Motor neuron (in vitro differentiated cells): ENCODE measurements at regions not wholly inside any gene's neighbourhood (a gene's known extent, or its start where the extent isn't known, plus 50 kb on each side); places are given as distances from the start of the nearest gene placed in this dataset.
"Not testable (repeated sequence)": the region's sequence is repeated elsewhere in the genome, so short reads cannot be mapped to it uniquely, and the experiment has no call there.

Experiments used
- ATAC-seq, 8 experiments: fragments of 200-7000 bp; cut with Tn5 transposase; replicated peaks in 6 of 8; 2 replicates each; pipeline ENCODE4 v1.8.0; 2021; ENCODE audit warnings: mild to moderate bottlenecking in 8 of 8, moderate library complexity in 8 of 8
- H3K27ac ChIP-seq, 2 donors: fragments of 250-450 bp; sonication (Bioruptor Pico); 2 replicates each; pipeline ENCODE4 v1.9.0; 2021; ENCODE audit warnings: antibody characterized with exemption in 2 of 2, mild to moderate bottlenecking in 2 of 2, moderate library complexity in 1 of 2
- H3K4me1 ChIP-seq, 2 donors: fragments of 250-450 bp; sonication (Bioruptor Pico); replicated peaks in 1 of 2; 2 replicates each; pipeline ENCODE4 v1.6.1; 2021; ENCODE audit warnings: antibody characterized with exemption in 2 of 2, mild to moderate bottlenecking in 2 of 2, moderate library complexity in 1 of 2
- H3K4me3 ChIP-seq, 5 donors: fragments of 250-450 bp; sonication (Bioruptor Pico); 2 replicates each; pipeline ENCODE4 v1.9.0; 2021; ENCODE audit warnings: antibody characterized with exemption in 5 of 5, mild to moderate bottlenecking in 5 of 5, moderate library complexity in 4 of 5
- WGBS, 10 experiments: fragments of 450-650 bp; shearing (Covaris generic); methylation state at CpG; one replicate each; pipeline ENCODE4 v1.0.0; 2022; 5-methylcytosine and 5-hydroxymethylcytosine counted together
- in situ Hi-C, 9 experiments: fragments of 400-800 bp; cut with MboI; loops; one replicate each; pipeline ENCODE4 v1.15.0; 2021; ENCODE audit warnings: low sequenced_read_pairs in 9 of 9, low pct_unique_long_range_greater_than_20kb in 2 of 9; ENCODE audit not compliant: unreplicated experiment in 9 of 9

GRCh38 chr4:186953599-186954260, 230.1 kb upstream of the FAT1 start:
- no peak for ATAC-seq
- H3K4me3 ChIP-seq: no peak overlapping the region
- no peak overlapping the region for H3K27ac ChIP-seq
- in situ Hi-C loops: no loop called here
- H3K4me1 ChIP-seq: peaks cover 1% of the 10 kb centered on the region in 2 donors
- WGBS, 10 experiments: 32 to 100% (median 85%) methylated on average over 1 to 10 of the region's 13 CpGs

GRCh38 chr4:186954509-186954908, 230.9 kb upstream of the FAT1 start:
- Histone ChIP-seq H3K27ac (no peak overlapping the region), H3K4me3 (no peak overlapping the region), H3K4me1 (no peaks in the 10 kb centered on the region)
- in situ Hi-C loops: no loop called here
- ATAC-seq: no peak
- WGBS, 10 experiments: 13 to 100% (median 85%) methylated on average over 1 to 5 of the region's 5 CpGs; no CpG with 5 or more reads in 2 of the 10 experiments

GRCh38 chr4:186954956-186955355, 231.3 kb upstream of the FAT1 start:
- WGBS, 10 experiments: 0 to 95% (median 85%) methylated on average over 2 to 6 of the region's 7 CpGs; no CpG with 5 or more reads in 2 of the 10 experiments
- H3K27ac ChIP-seq: no peak overlapping the region
- H3K4me1 ChIP-seq: no peaks in the 10 kb centered on the region
- in situ Hi-C loops: no loop called here
- no peak overlapping the region for H3K4me3 ChIP-seq
- ATAC-seq: no peak

GRCh38 chr4:186957952-186958555, 234.4 kb upstream of the FAT1 start:
- Histone ChIP-seq H3K4me3 (no peak overlapping the region), H3K4me1 (no peaks in the 10 kb centered on the region), H3K27ac (no peak overlapping the region)
- in situ Hi-C loops: no loop called here
- no peak for ATAC-seq
- WGBS, 10 experiments: 14 to 100% (median 86%) methylated on average over 1 to 3 of the region's 3 CpGs

GRCh38 chr4:186958726-186959350, 235.2 kb upstream of the FAT1 start:
- in situ Hi-C loops: no loop called here
- Histone ChIP-seq H3K4me1 (no peaks in the 10 kb centered on the region), H3K27ac (no peak overlapping the region), H3K4me3 (no peak overlapping the region)
- WGBS, 10 experiments: 10 to 100% (median 65%) methylated on average over 1 to 4 of the region's 9 CpGs; no CpG with 5 or more reads in 1 of the 10 experiments
- no peak for ATAC-seq

GRCh38 chr4:186979961-186980745, 256.5 kb upstream of the FAT1 start:
- in situ Hi-C loops: no loop called here
- no peak for ATAC-seq
- Histone ChIP-seq H3K27ac (no peak overlapping the region), H3K4me1 (no peaks in the 10 kb centered on the region), H3K4me3 (no peak overlapping the region)
- WGBS, 10 experiments: 51 to 86% (median 70%) methylated on average over 6 to 12 of the region's 12 CpGs

GRCh38 chr4:186981161-186981560, 257.5 kb upstream of the FAT1 start:
- WGBS, 10 experiments: 0 to 100% (median 68%) methylated on average over 1 to 2 of the region's 2 CpGs; no CpG with 5 or more reads in 1 of the 10 experiments
- no peak overlapping the region for H3K27ac ChIP-seq
- in situ Hi-C loops: no loop called here
- ATAC-seq: no peak
- H3K4me1 ChIP-seq: no peaks in the 10 kb centered on the region
- no peak overlapping the region for H3K4me3 ChIP-seq

GRCh38 chr4:186982160-186982559, 258.5 kb upstream of the FAT1 start:
- Histone ChIP-seq H3K4me3 (no peak overlapping the region), H3K27ac (no peak overlapping the region), H3K4me1 (no peaks in the 10 kb centered on the region)
- in situ Hi-C loops: no loop called here
- ATAC-seq: no peak
- WGBS, 10 experiments: 37 to 100% (median 94%) methylated on average over 4 to 7 of the region's 7 CpGs; no CpG with 5 or more reads in 1 of the 10 experiments

- 8 to 100% (median 40%) methylated on average over 1 to 7 of the region's 7 CpGs; no CpG with 5 or more reads in 1 of the 10 experiments for WGBS, 10 experiments
- Histone ChIP-seq H3K4me1 (no peaks in the 10 kb centered on the region), H3K27ac (no peak overlapping the region), H3K4me3 (no peak overlapping the region)
- peak; percentile 47 to 96 (median 69) for ATAC-seq
- in situ Hi-C loops: no loop called here
These were observed 260.5 kb upstream of the FAT1 start for GRCh38 chr4:186984105-186984644.

GRCh38 chr4:186999686-187000085, 276.0 kb upstream of the FAT1 start:
- peaks cover 0 to 3% of the 10 kb centered on the region in 2 donors for H3K4me1 ChIP-seq
- no peak overlapping the region for H3K27ac ChIP-seq
- in situ Hi-C loops: no loop called here
- H3K4me3 ChIP-seq: no peak overlapping the region
- ATAC-seq: no peak
- WGBS, 10 experiments: 0 to 83% (median 58%) methylated on average over 1 to 3 of the region's 3 CpGs

- WGBS, 10 experiments: 0 to 100% (median 88%) methylated on average over 1 to 2 of the region's 2 CpGs
- in situ Hi-C loops: no loop called here
- no peak overlapping the region for H3K27ac ChIP-seq
- no peak for ATAC-seq
- H3K4me3 ChIP-seq: no peak overlapping the region
- peaks cover 0 to 5% of the 10 kb centered on the region in 2 donors for H3K4me1 ChIP-seq
These were observed 276.6 kb upstream of the FAT1 start for GRCh38 chr4:187000281-187000680.

GRCh38 chr4:187002133-187002532, 278.5 kb upstream of the FAT1 start:
- WGBS, 10 experiments: 56 to 100% (median 95%) methylated on average over 1 to 6 of the region's 6 CpGs; no CpG with 5 or more reads in 4 of the 10 experiments
- H3K27ac ChIP-seq, H3K4me1 ChIP-seq, in situ Hi-C loops, H3K4me3 ChIP-seq, ATAC-seq: not testable (repeated sequence)

GRCh38 chr4:187004628-187005027, 281.0 kb upstream of the FAT1 start:
- WGBS, 10 experiments: 17 to 100% (median 66%) methylated on average over 1 to 2 of the region's 2 CpGs; no CpG with 5 or more reads in 2 of the 10 experiments

More at GRCh38 chr4:187004628-187005027, 281.0 kb upstream of the FAT1 start:
- no peak for ATAC-seq
- in situ Hi-C loops: no loop called here
- peaks cover 0 to 5% of the 10 kb centered on the region in 2 donors for H3K4me1 ChIP-seq
- H3K27ac ChIP-seq: no peak overlapping the region
- H3K4me3 ChIP-seq: no peak overlapping the region
